Cardiac fibroblast (primary cell): ENCODE measurements at regions not wholly inside any gene's neighbourhood (a gene's known extent, or its start where the extent isn't known, plus 50 kb on each side); places are given as distances from the start of the nearest gene placed in this dataset.

Source experiments
- DNase-seq, 2 donors: peaks; one replicate each; pipeline versions ENCODE4 v3.0.0 to v3.0.0-alpha.2; 2010; ENCODE audit warnings: low read depth in 2 of 2
- H3K4me3 ChIP-seq, 2 donors: replicated peaks in 1 of 2; 1 replicate in 1 of 2; 2 replicates in 1 of 2; pipeline ENCODE4 v1.5.1; 2011; ENCODE audit warnings: low read depth in 2 of 2, low read length in 2 of 2, mild to moderate bottlenecking in 2 of 2, moderate library complexity in 1 of 2
- CTCF ChIP-seq: IDR thresholded peaks from one replicate; pipeline ENCODE4 v1.5.1; 2011; ENCODE audit warnings: low read depth, mild to moderate bottlenecking, low read length, inconsistent platforms

- no peak overlapping the region for H3K4me3 ChIP-seq
- no peak for TF ChIP-seq CTCF
- no peak for DNase-seq
Measured at GRCh38 chr6:155587817-155588216, 132.2 kb upstream of the NOX3 start.

GRCh38 chr6:155586090-155586489, 130.5 kb upstream of the NOX3 start:
- no peak for TF ChIP-seq CTCF

GRCh38 chr6:155584006-155584405, 128.4 kb upstream of the NOX3 start:
- no peak for TF ChIP-seq CTCF
- DNase-seq, result no peak
- H3K4me3 ChIP-seq, result no peak overlapping the region

More at GRCh38 chr6:155586090-155586489, 130.5 kb upstream of the NOX3 start:
- no peak overlapping the region for H3K4me3 ChIP-seq
- DNase-seq, result no peak

GRCh38 chr6:155582016-155582991, 126.7 kb upstream of the NOX3 start:
- TF ChIP-seq CTCF, result no peak
- no peak for DNase-seq
- H3K4me3 ChIP-seq, result no peak overlapping the region

GRCh38 chr6:155580904-155581303, 125.3 kb upstream of the NOX3 start:
- no peak for DNase-seq
- TF ChIP-seq CTCF, result no peak
- H3K4me3 ChIP-seq, result no peak overlapping the region

GRCh38 chr6:155578251-155578650, 122.6 kb upstream of the NOX3 start:
- H3K4me3 ChIP-seq, result no peak overlapping the region
- TF ChIP-seq CTCF, result no peak
- DNase-seq, result peak in 1 of 2 donors; percentile 18
